GM10266 (cell line): ENCODE measurements at regions not wholly inside any gene's neighbourhood (a gene's known extent, or its start where the extent isn't known, plus 50 kb on each side); places are given as distances from the start of the nearest gene placed in this dataset.
"Not testable (repeated sequence)": the region's sequence is repeated elsewhere in the genome, so short reads cannot be mapped to it uniquely, and the experiment has no call there.

Experiments
- DNase-seq: peaks from one replicate; pipeline ENCODE4 v3.0.0; 2012; ENCODE audit errors: extremely low spot score
- CTCF ChIP-seq: IDR thresholded peaks from 2 replicates; pipeline ENCODE4 v1.5.1; 2012; ENCODE audit warnings: mild to moderate bottlenecking, low read depth; ENCODE audit not compliant: control insufficient read depth, insufficient read depth; ENCODE audit errors: missing control alignments

DNA sequence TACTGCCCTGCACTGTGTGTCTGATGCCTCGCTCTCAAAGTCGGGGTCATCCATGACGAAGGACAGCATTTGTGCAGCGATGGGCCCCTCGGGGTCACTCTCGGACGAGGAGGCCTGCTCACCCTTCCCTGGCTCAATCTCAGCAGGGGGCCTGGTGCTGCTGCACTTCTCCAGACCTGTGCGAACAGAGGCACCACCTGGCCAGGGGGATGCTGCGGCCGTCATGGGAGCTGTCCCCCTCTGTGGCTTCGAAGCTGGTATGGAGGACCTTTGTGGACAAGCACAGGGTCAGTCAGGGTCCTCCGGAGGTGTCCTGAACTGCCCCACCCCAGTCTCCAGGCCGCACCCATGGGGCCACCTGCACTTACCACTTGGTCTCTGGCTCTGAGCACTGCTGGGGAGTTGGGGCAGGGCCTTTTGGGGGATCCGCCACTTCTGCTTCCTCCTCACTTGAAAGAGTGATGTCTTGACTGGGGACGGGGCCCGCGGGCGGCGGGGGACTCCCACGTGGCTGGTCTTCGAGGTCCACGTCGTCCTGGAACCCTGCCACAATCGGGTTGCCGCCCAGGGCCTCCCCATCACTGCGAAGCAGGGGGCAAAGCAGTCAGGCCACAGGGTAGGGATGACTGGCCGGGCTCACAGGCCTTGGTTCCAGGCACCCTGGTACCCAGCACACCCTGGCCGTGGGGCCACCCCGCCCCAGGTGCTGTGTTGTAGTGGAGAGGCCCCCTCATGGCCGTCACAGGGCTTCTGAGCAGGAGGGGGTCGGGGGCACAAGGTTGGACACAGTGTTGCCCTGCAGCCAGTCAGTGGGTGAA lies 306.7 kb downstream of the CCDC74A start:
- DNase-seq = not testable (repeated sequence)

DNA sequence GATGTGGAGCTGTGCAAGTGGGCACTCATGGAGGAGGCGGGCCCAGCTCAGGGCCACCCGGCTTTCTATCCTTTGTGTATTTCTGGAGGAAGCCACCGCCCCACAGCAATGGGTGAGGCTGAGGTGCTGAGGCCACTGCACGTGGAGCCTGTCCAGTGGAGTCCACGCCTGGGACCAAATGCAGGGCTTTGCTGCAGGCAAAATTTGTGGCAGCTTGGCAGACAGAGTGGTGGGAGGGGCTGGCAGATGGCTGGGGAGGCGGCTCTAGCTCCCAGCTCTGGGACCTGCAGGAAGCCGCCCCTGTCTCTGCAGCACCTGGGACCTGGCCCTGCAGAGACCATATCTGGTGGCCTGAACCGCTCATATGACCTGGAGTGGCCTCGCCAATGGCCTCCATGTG lies 307.3 kb downstream of the CCDC74A start:
- DNase-seq = not testable (repeated sequence)

- TF ChIP-seq CTCF = no peak
- no peak for DNase-seq
Observed at GRCh38 chr2:131835621-131836091, 308.0 kb downstream of the CCDC74A start.

DNA sequence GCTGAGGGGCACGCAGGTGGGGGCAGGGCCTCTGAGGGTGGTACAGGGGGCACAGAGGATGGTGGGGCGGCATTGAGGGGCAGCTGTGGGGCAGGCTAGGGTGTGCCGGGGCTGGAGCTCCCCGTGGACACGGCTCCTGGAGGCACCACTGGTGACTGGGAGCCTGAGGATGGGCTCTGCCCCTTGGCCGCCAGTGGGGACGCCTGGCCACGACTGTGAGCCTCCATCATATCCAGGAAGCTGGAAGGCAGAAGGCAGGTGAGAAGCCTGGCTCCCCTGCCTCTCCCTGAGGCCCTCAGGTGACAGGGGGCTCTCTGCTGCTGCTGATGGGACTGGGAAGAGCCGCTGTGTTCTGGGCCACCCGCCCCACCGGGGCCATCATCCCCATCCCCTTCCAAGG lies 308.4 kb downstream of the CCDC74A start:
- DNase-seq = peak; percentile 9

- DNase-seq = not testable (repeated sequence)
Observed at GRCh38 chr2:131844044-131844443, 316.4 kb downstream of the CCDC74A start.

- not testable (repeated sequence) for DNase-seq
Observed at GRCh38 chr2:131856202-131856601, 305.6 kb downstream of the ANKRD30BL start.

DNA sequence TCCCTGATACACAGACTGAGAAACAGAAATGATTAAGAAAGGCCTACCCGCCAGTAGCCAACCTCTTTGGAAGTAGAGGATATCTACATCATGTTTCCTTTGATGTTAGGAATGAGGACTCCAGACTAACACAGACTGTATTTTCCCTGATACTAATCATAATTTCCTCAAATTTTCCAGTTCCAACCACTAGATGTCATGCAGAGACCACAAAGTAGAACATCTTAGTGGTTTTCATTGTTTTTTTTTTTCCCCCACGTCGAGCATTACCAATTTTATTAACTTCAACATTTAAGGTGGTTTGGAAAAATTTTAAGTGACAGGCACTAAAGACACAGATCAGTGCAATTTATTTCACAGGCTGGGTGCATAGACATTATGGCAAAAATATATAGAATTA lies 303.6 kb downstream of the ANKRD30BL start:
- DNase-seq = not testable (repeated sequence)
- peak; percentile 13 for TF ChIP-seq CTCF
